Thoracic aorta (tissue), 2 donors: ENCODE measurements at regions not wholly inside any gene's neighbourhood (a gene's known extent, or its start where the extent isn't known, plus 50 kb on each side); places are given as distances from the start of the nearest gene placed in this dataset.
A peak's percentile ranks its signal among the peaks of the same experiment; 100 is the strongest.

ENCODE experiments used
- ATAC-seq: fragments of 150-250 bp; one replicate; pipeline ENCODE4 v1.8.0; 2017; ENCODE audit warnings: low read depth; ENCODE audit not compliant: insufficient number of reproducible peaks, low FRiP score
- DNase-seq: peaks from one replicate; pipeline ENCODE4 v3.0.0-alpha.2; 2020; ENCODE audit warnings: low spot score
- H3K27ac ChIP-seq, 2 donors: fragments of 200-600 bp; sonication (generic); 1 replicate in 1 of 2; 2 replicates in 1 of 2; pipeline ENCODE4 v1.5.1; 2016; ENCODE audit warnings: mild to moderate bottlenecking in 2 of 2, moderate library complexity in 2 of 2
- H3K27me3 ChIP-seq: fragments of 200-600 bp; sonication (generic); replicated peaks from 2 replicates; pipeline ENCODE4 v1.6.0; 2016; ENCODE audit warnings: mild to moderate bottlenecking; ENCODE audit not compliant: insufficient read depth
- H3K36me3 ChIP-seq: fragments of 200-600 bp; sonication (generic); one replicate; pipeline ENCODE4 v1.5.1; 2016
- H3K4me1 ChIP-seq, 2 donors: fragments of 200-600 bp; sonication (generic); 1 replicate in 1 of 2; 2 replicates in 1 of 2; pipeline versions ENCODE4 v1.5.1 to v1.6.0; 2016; ENCODE audit warnings: low read depth in 2 of 2, mild to moderate bottlenecking in 1 of 2; ENCODE audit not compliant: control insufficient read depth in 1 of 2
- H3K4me3 ChIP-seq: fragments of 200-600 bp; sonication (generic); 2 replicates; pipeline ENCODE4 v1.5.1; 2016; ENCODE audit warnings: mild to moderate bottlenecking
- H3K9me3 ChIP-seq: fragments of 200-600 bp; sonication (generic); 2 replicates; pipeline ENCODE4 v1.5.1; 2016
- CTCF ChIP-seq: fragments of 200-600 bp; sonication (generic); IDR thresholded peaks from one replicate; pipeline ENCODE4 v1.5.1; 2019; ENCODE audit warnings: antibody characterized with exemption

GRCh38 chr2:55112229-55113031 is 62.2 kb upstream of the RTN4 start:
- ATAC-seq: peak; percentile 7
- no peak for DNase-seq
- no peaks in the 10 kb centered on the region for H3K36me3 ChIP-seq
- peak overlapping the region; percentile 13 for H3K4me3 ChIP-seq
- peak overlapping the region; percentile 82 to 91 for H3K27ac ChIP-seq
- H3K9me3 ChIP-seq: no peaks in the 10 kb centered on the region
- TF ChIP-seq CTCF: no peak
- no peaks in the 10 kb centered on the region for H3K27me3 ChIP-seq
- H3K4me1 ChIP-seq: peaks cover 21 to 54% of the 10 kb centered on the region in 2 donors

- peak; percentile 53 for DNase-seq
- ATAC-seq: peak; percentile 77
- peaks cover 28 to 61% of the 10 kb centered on the region in 2 donors for H3K4me1 ChIP-seq
- H3K9me3 ChIP-seq: no peaks in the 10 kb centered on the region
- H3K36me3 ChIP-seq: no peaks in the 10 kb centered on the region
- peak overlapping the region; percentile 82 to 91 for H3K27ac ChIP-seq
- no peaks in the 10 kb centered on the region for H3K27me3 ChIP-seq
- H3K4me3 ChIP-seq: peak overlapping the region; percentile 13
- TF ChIP-seq CTCF: no peak
Observed at GRCh38 chr2:55111570-55112228, 61.4 kb upstream of the RTN4 start.

- no peaks in the 10 kb centered on the region for H3K36me3 ChIP-seq
- peaks cover 28 to 64% of the 10 kb centered on the region in 2 donors for H3K4me1 ChIP-seq
- no peak for TF ChIP-seq CTCF
- H3K27ac ChIP-seq: peak overlapping the region; percentile 82 to 91
- H3K27me3 ChIP-seq: no peaks in the 10 kb centered on the region
- H3K4me3 ChIP-seq: no peak overlapping the region
- no peaks in the 10 kb centered on the region for H3K9me3 ChIP-seq
- ATAC-seq (no peak), DNase-seq (no peak)
Observed at GRCh38 chr2:55111230-55111569, 60.9 kb upstream of the RTN4 start.

GRCh38 chr2:55109219-55109891 is 59.1 kb upstream of the RTN4 start:
- Histone ChIP-seq H3K27ac (peak overlapping the region; percentile 26 to 39), H3K9me3 (no peaks in the 10 kb centered on the region), H3K27me3 (no peaks in the 10 kb centered on the region), H3K4me3 (no peak overlapping the region), H3K4me1 (peaks cover 28 to 64% of the 10 kb centered on the region in 2 donors), H3K36me3 (no peaks in the 10 kb centered on the region)
- TF ChIP-seq CTCF: no peak
- ATAC-seq (no peak), DNase-seq (no peak)

- Histone ChIP-seq H3K27me3 (no peaks in the 10 kb centered on the region), H3K4me1 (peaks cover 28 to 60% of the 10 kb centered on the region in 2 donors), H3K4me3 (no peak overlapping the region), H3K9me3 (no peaks in the 10 kb centered on the region), H3K27ac (peak overlapping the region; percentile 3 to 57), H3K36me3 (no peaks in the 10 kb centered on the region)
- TF ChIP-seq CTCF: no peak
- ATAC-seq (no peak), DNase-seq (no peak)
Observed at GRCh38 chr2:55108456-55109160, 58.4 kb upstream of the RTN4 start.
